Activated naive CD4-positive, alpha-beta T cell treated with anti-CD3 and anti-CD28 coated beads for 36 hours (primary cell): ENCODE measurements at regions not wholly inside any gene's neighbourhood (a gene's known extent, or its start where the extent isn't known, plus 50 kb on each side); places are given as distances from the start of the nearest gene placed in this dataset.

ENCODE experiments used
- CTCF ChIA-PET: fragments of 350-600 bp; sonication (Branson Sonifier 250); formaldehyde crosslinking; loops from one replicate; lab custom pipeline; 2021; ENCODE audit warnings: antibody characterized with exemption; lab: Charles Lee
- DNase-seq: peaks from one replicate; pipeline ENCODE4 v3.0.0-alpha.2; 2020
- H3K27ac Mint-ChIP-seq: one replicate; pipeline ENCODE4 v1.8.0; 2021; ENCODE audit warnings: mild to moderate bottlenecking, mixed read lengths
- H3K27me3 Mint-ChIP-seq: one replicate; pipeline ENCODE4 v1.8.0; 2021; ENCODE audit warnings: low read depth, mixed read lengths
- H3K36me3 Mint-ChIP-seq: one replicate; pipeline ENCODE4 v1.8.0; 2021; ENCODE audit warnings: low read depth, mixed read lengths
- H3K4me1 Mint-ChIP-seq: one replicate; pipeline ENCODE4 v1.8.0; 2021; ENCODE audit warnings: low read depth, mixed read lengths
- H3K4me3 Mint-ChIP-seq: one replicate; pipeline ENCODE4 v1.8.0; 2021; ENCODE audit warnings: mild to moderate bottlenecking, moderate library complexity, mixed read lengths
- H3K9me3 Mint-ChIP-seq: one replicate; pipeline ENCODE4 v1.8.0; 2021; ENCODE audit warnings: mixed read lengths
- intact Hi-C: fragments of 100-400 bp; cut with micrococcal nuclease; formaldehyde crosslinking; loops from one replicate; pipeline ENCODE4 v1.15.1; 2023

DNA sequence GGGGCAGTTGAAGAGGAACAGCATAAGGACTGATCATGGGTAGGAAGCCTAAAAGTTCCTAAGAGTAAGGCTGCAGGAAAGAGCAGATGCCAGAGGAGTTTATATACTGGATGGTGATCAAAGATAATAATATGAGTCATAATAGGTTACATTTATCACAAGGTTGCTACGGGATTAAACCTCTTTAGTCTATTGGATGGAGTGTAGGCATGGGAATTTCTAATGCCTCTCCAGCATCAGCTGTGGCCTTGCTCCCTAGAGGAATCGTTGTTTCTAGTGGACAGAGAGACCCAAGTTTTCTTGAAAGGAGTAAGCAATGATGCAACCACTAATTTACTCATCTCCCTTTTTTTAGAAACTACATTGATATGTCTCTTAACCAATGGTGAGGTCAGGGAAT is 213.4 kb downstream of the GPR37 start:
- Mint-ChIP-seq H3K9me3 (no peaks in the 10 kb centered on the region), H3K36me3 (no peaks in the 10 kb centered on the region), H3K4me1 (no peaks in the 10 kb centered on the region), H3K4me3 (no peak overlapping the region), H3K27me3 (no peaks in the 10 kb centered on the region), H3K27ac (no peak overlapping the region)
- CTCF ChIA-PET, result no interaction called here
- intact Hi-C loops, result no loop called here
- no peak for DNase-seq

- CTCF ChIA-PET, result no interaction called here
- Mint-ChIP-seq H3K36me3 (no peaks in the 10 kb centered on the region), H3K4me1 (no peaks in the 10 kb centered on the region)
Measured at GRCh38 chr7:124550036-124550435, 215.6 kb downstream of the GPR37 start.

GRCh38 chr7:124542476-124542875 is 223.1 kb downstream of the GPR37 start:
- Mint-ChIP-seq H3K4me1 (no peaks in the 10 kb centered on the region), H3K4me3 (no peak overlapping the region), H3K27me3 (no peaks in the 10 kb centered on the region), H3K9me3 (no peaks in the 10 kb centered on the region), H3K36me3 (no peaks in the 10 kb centered on the region), H3K27ac (no peak overlapping the region)
- no peak for DNase-seq
- intact Hi-C loops, result no loop called here
- CTCF ChIA-PET, result no interaction called here

More at GRCh38 chr7:124550036-124550435, 215.6 kb downstream of the GPR37 start:
- intact Hi-C loops, result no loop called here
- Mint-ChIP-seq H3K4me3 (no peak overlapping the region), H3K9me3 (no peaks in the 10 kb centered on the region), H3K27ac (no peak overlapping the region), H3K27me3 (no peaks in the 10 kb centered on the region)
- no peak for DNase-seq

GRCh38 chr7:124536156-124536762 is 229.3 kb downstream of the GPR37 start:
- no peak overlapping the region for H3K4me3 Mint-ChIP-seq
- no peaks in the 10 kb centered on the region for H3K36me3 Mint-ChIP-seq
- DNase-seq, result no peak
- H3K27me3 Mint-ChIP-seq, result no peaks in the 10 kb centered on the region
- intact Hi-C loops, result no loop called here
- CTCF ChIA-PET, result interaction anchor here (0.6 kb wide), 1 partner anchor 308 kb away, joined by 3 read pairs; no protein-coding TSS in a partner anchor
- H3K27ac Mint-ChIP-seq, result no peak overlapping the region
- H3K4me1 Mint-ChIP-seq, result no peaks in the 10 kb centered on the region
- H3K9me3 Mint-ChIP-seq, result no peaks in the 10 kb centered on the region

DNA sequence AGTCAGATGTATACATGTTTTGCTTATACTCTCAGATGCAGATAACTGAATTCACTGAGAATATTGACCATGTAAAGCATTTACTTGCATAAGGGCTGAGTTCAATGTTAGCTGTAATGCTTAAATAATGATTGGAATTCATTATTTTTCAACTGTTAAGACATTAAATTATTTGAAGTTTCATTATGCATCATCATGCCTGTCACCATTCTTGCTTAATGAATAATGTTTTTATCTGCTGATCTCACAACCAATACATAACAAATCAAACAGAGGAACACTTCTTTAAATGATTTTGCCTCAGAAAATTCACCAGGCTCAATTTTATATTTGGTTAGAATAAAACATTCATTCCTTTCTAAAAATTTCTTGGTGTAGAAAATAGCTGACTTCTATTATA is 233.4 kb downstream of the GPR37 start:
- H3K27ac Mint-ChIP-seq, result no peak overlapping the region
- peaks cover 6% of the 10 kb centered on the region for H3K9me3 Mint-ChIP-seq
- no peak overlapping the region for H3K4me3 Mint-ChIP-seq
- no peaks in the 10 kb centered on the region for H3K36me3 Mint-ChIP-seq
- H3K4me1 Mint-ChIP-seq, result no peaks in the 10 kb centered on the region
- H3K27me3 Mint-ChIP-seq, result no peaks in the 10 kb centered on the region
- no peak for DNase-seq
- CTCF ChIA-PET, result no interaction called here
- intact Hi-C loops, result no loop called here

DNA sequence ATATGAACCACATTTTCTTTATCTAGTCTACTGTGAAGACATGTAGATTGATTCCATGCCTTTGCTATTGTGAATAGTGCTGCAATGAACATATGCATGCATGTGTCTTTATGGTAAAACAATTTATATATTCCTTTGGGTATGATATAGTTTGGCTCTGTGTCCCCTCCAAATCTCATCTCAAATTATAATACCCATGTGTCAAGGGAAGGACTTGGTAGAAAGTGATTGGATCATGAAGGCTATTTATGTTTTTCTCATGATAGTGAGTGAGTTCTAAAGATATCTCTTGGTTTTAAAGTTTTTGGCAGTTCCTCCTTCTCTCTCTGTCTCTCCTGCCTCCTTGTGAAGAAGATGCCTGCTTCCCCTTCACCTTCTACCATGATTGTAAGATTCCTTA is 248.7 kb downstream of the GPR37 start:
- no peak overlapping the region for H3K27ac Mint-ChIP-seq
- no peak overlapping the region for H3K4me3 Mint-ChIP-seq
- no peaks in the 10 kb centered on the region for H3K36me3 Mint-ChIP-seq
- intact Hi-C loops, result no loop called here
- H3K4me1 Mint-ChIP-seq, result no peaks in the 10 kb centered on the region
- no peaks in the 10 kb centered on the region for H3K27me3 Mint-ChIP-seq
- CTCF ChIA-PET, result no interaction called here
- no peaks in the 10 kb centered on the region for H3K9me3 Mint-ChIP-seq
- DNase-seq, result no peak

- H3K4me3 Mint-ChIP-seq, result no peak overlapping the region
- H3K27me3 Mint-ChIP-seq, result no peaks in the 10 kb centered on the region
- H3K36me3 Mint-ChIP-seq, result no peaks in the 10 kb centered on the region
- CTCF ChIA-PET, result no interaction called here
- no peaks in the 10 kb centered on the region for H3K9me3 Mint-ChIP-seq
- intact Hi-C loops, result no loop called here
- no peak for DNase-seq
- no peak overlapping the region for H3K27ac Mint-ChIP-seq
- H3K4me1 Mint-ChIP-seq, result no peaks in the 10 kb centered on the region
Measured at GRCh38 chr7:124515106-124515830, 250.3 kb downstream of the GPR37 start.

DNA sequence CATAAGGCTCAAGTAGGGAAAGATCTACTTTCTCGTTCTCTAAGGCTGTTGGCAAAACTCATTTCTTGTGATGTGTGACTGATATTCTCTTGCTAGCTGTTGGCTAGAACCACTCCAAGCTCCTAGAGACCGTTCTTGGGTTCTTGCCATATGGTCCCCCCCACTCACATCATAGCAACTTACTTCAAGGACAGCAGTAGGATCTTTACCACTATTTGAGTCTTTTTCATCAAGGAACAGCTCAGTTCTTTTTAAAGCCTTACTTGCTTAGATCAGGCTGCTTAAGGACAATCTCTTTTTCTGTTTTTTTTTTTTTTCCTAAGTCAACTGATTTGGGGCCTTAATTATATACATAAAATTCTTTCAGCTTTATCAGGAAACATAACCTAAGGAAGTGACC is 251.1 kb downstream of the GPR37 start:
- DNase-seq, result no peak
- no peaks in the 10 kb centered on the region for H3K4me1 Mint-ChIP-seq
- intact Hi-C loops, result no loop called here
- no peaks in the 10 kb centered on the region for H3K9me3 Mint-ChIP-seq
- H3K36me3 Mint-ChIP-seq, result no peaks in the 10 kb centered on the region
- no peak overlapping the region for H3K4me3 Mint-ChIP-seq
- H3K27ac Mint-ChIP-seq, result no peak overlapping the region
- H3K27me3 Mint-ChIP-seq, result no peaks in the 10 kb centered on the region
- CTCF ChIA-PET, result interaction anchor here (0.6 kb wide), 2 partner anchors 278 to 361 kb away, joined by 3 to 4 read pairs; no protein-coding TSS in a partner anchor

GRCh38 chr7:124497176-124497575 is 268.4 kb downstream of the GPR37 start:
- Mint-ChIP-seq H3K9me3 (peaks cover 2% of the 10 kb centered on the region), H3K27me3 (no peaks in the 10 kb centered on the region), H3K36me3 (no peaks in the 10 kb centered on the region), H3K27ac (no peak overlapping the region), H3K4me1 (no peaks in the 10 kb centered on the region), H3K4me3 (no peak overlapping the region)
- intact Hi-C loops, result no loop called here
- DNase-seq, result no peak
- CTCF ChIA-PET, result no interaction called here

GRCh38 chr7:124489925-124490324 is 275.7 kb downstream of the GPR37 start:
- intact Hi-C loops, result no loop called here
- CTCF ChIA-PET, result no interaction called here
- no peaks in the 10 kb centered on the region for H3K27me3 Mint-ChIP-seq
- H3K27ac Mint-ChIP-seq, result no peak overlapping the region
- no peak for DNase-seq
- H3K4me3 Mint-ChIP-seq, result no peak overlapping the region
- peaks cover 2% of the 10 kb centered on the region for H3K9me3 Mint-ChIP-seq
- no peaks in the 10 kb centered on the region for H3K4me1 Mint-ChIP-seq
- no peaks in the 10 kb centered on the region for H3K36me3 Mint-ChIP-seq

DNA sequence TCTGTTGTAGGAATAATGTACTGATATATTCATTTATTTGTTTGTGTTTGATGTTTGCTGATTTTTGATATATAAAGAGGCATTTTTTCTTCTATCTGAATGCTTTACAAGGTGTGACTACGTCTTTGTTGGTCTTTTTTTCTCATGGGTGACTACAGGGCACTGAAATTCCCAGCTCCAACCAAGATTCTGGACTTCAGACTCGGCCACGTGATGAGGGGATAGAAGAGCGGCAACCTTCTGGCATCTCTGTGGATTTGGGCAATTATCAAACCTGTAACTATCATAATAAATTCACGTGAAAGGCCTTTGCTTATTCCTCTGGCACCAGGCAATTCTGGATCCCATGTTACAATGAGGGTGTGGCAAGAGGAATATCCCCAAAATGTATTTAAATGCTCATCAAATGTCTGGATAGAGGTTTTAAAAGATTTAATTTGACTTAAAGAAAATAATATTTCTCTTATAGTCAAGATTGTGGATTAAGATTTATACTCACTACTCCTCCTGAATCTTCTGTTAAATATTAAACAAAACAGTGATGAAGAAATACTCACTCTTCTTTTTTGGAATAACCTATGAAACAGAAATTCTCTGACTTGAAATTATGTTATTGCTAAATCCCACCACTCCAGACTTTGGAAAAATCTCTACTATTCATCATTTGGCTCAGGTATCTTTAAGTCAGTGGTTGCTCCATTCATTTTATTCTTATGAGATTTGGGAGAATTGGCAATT is 276.3 kb downstream of the GPR37 start:
- H3K4me3 Mint-ChIP-seq, result no peak overlapping the region
- H3K27ac Mint-ChIP-seq, result no peak overlapping the region
- peaks cover 2% of the 10 kb centered on the region for H3K9me3 Mint-ChIP-seq
- DNase-seq, result no peak
- intact Hi-C loops, result no loop called here
- no peaks in the 10 kb centered on the region for H3K27me3 Mint-ChIP-seq
- no peaks in the 10 kb centered on the region for H3K4me1 Mint-ChIP-seq
- CTCF ChIA-PET, result no interaction called here
- H3K36me3 Mint-ChIP-seq, result no peaks in the 10 kb centered on the region

- Mint-ChIP-seq H3K36me3 (no peaks in the 10 kb centered on the region), H3K4me3 (no peak overlapping the region), H3K27ac (no peak overlapping the region), H3K9me3 (peaks cover 2% of the 10 kb centered on the region), H3K27me3 (no peaks in the 10 kb centered on the region), H3K4me1 (no peaks in the 10 kb centered on the region)
- no peak for DNase-seq
- CTCF ChIA-PET, result no interaction called here
- intact Hi-C loops, result no loop called here
Measured at GRCh38 chr7:124482229-124482628, 283.4 kb downstream of the GPR37 start.
